ENCODE measurements at regions not wholly inside any gene's neighbourhood (a gene's known extent, or its start where the extent isn't known, plus 50 kb on each side); places are given as distances from the start of the nearest gene placed in this dataset.

DNA sequence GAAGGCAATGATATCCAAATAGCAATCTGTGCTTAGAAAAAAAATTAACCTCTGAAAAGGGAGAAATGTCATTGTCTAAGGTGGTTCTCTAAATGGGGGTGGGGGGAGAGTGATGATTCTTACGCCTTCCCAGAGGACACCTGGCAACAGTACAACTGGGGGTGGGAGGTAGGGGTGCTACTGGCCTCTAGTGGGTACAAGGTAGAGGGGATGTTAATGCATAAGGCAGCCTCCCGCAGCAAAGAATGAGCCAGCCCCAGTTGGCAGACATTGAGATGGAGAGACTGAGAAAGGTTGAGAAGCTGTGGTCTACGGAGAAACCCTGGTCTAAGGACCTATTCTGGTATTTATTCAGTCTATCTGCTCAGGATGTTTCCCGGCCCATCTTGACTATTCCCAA is 472.2 kb upstream of the RUNX1 start:
- no peak for TF ChIP-seq POLR2A (IDR thresholded peaks at IDR 0.05)
- TF ChIP-seq, protein P1, sequence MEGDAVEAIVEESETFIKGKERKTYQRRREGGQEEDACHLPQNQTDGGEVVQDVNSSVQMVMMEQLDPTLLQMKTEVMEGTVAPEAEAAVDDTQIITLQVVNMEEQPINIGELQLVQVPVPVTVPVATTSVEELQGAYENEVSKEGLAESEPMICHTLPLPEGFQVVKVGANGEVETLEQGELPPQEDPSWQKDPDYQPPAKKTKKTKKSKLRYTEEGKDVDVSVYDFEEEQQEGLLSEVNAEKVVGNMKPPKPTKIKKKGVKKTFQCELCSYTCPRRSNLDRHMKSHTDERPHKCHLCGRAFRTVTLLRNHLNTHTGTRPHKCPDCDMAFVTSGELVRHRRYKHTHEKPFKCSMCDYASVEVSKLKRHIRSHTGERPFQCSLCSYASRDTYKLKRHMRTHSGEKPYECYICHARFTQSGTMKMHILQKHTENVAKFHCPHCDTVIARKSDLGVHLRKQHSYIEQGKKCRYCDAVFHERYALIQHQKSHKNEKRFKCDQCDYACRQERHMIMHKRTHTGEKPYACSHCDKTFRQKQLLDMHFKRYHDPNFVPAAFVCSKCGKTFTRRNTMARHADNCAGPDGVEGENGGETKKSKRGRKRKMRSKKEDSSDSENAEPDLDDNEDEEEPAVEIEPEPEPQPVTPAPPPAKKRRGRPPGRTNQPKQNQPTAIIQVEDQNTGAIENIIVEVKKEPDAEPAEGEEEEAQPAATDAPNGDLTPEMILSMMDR (IDR thresholded peaks at IDR 0.05), result no peak
- TF ChIP-seq EP300 (IDR thresholded peaks at IDR 0.05), result no peak

Measured in upper lobe of left lung (tissue), 4 donors.